ENCODE measurements at regions not wholly inside any gene's neighbourhood (a gene's known extent, or its start where the extent isn't known, plus 50 kb on each side); places are given as distances from the start of the nearest gene placed in this dataset.

- Histone ChIP-seq H3K4me3 (ENCODE audit: low read depth, low read length) (no peak overlapping the region), H3K36me3 (ENCODE audit: control insufficient read depth, insufficient read depth, low read length) (no peaks in the 10 kb centered on the region), H3K27ac (ENCODE audit: insufficient read depth, low read length, poor library complexity, severe bottlenecking) (no peak overlapping the region), H3K4me1 (ENCODE audit: control insufficient read depth, insufficient read depth, low read length, poor library complexity, severe bottlenecking) (no peaks in the 10 kb centered on the region), H3K9me3 (ENCODE audit: control insufficient read depth in 2 of 2, low read length in 2 of 2) (no peaks in the 10 kb centered on the region), H3K27me3 (ENCODE audit: control insufficient read depth, insufficient read depth, low read length) (no peaks in the 10 kb centered on the region)
- ATAC-seq (ENCODE audit: low read depth in 2 of 2) (no peak), DNase-seq (no peak)
- H3K9me3 Mint-ChIP-seq = peaks cover 0 to 17% (median 5%) of the 10 kb centered on the region in 7 donors
- no peak overlapping the region for H3K4me3 Mint-ChIP-seq
- H3K36me3 Mint-ChIP-seq = no peaks in the 10 kb centered on the region
- no peaks in the 10 kb centered on the region for H3K27me3 Mint-ChIP-seq
- no peak overlapping the region for H3K27ac Mint-ChIP-seq
- H3K4me1 Mint-ChIP-seq = no peaks in the 10 kb centered on the region
Measured at GRCh38 chr21:22925032-22925431, 1926.8 kb downstream of the NCAM2 start.

GRCh38 chr21:22927469-22927868, 1929.3 kb downstream of the NCAM2 start:
- no peaks in the 10 kb centered on the region for H3K4me1 ChIP-seq (ENCODE audit: control insufficient read depth, insufficient read depth, low read length, poor library complexity, severe bottlenecking)
- Mint-ChIP-seq H3K27ac (no peak overlapping the region), H3K36me3 (no peaks in the 10 kb centered on the region), H3K4me1 (no peaks in the 10 kb centered on the region), H3K4me3 (no peak overlapping the region), H3K9me3 (peaks cover 1 to 22% (median 4%) of the 10 kb centered on the region in 7 donors), H3K27me3 (no peaks in the 10 kb centered on the region)
- no peaks in the 10 kb centered on the region for H3K27me3 ChIP-seq (ENCODE audit: control insufficient read depth, insufficient read depth, low read length)
- no peaks in the 10 kb centered on the region for H3K36me3 ChIP-seq (ENCODE audit: control insufficient read depth, insufficient read depth, low read length)
- no peak overlapping the region for H3K4me3 ChIP-seq (ENCODE audit: low read depth, low read length)
- DNase-seq (no peak), ATAC-seq (ENCODE audit: low read depth in 2 of 2) (no peak)
- H3K9me3 ChIP-seq (ENCODE audit: control insufficient read depth in 2 of 2, low read length in 2 of 2) = no peaks in the 10 kb centered on the region
- H3K27ac ChIP-seq (ENCODE audit: insufficient read depth, low read length, poor library complexity, severe bottlenecking) = no peak overlapping the region

- Mint-ChIP-seq H3K9me3 (peaks cover 2 to 21% (median 9%) of the 10 kb centered on the region in 7 donors), H3K4me3 (no peak overlapping the region), H3K36me3 (no peaks in the 10 kb centered on the region), H3K4me1 (no peaks in the 10 kb centered on the region), H3K27me3 (no peaks in the 10 kb centered on the region), H3K27ac (no peak overlapping the region)
- ATAC-seq (ENCODE audit: low read depth in 2 of 2) = no peak
- H3K27ac ChIP-seq (ENCODE audit: insufficient read depth, low read length, poor library complexity, severe bottlenecking) = no peak overlapping the region
- no peaks in the 10 kb centered on the region for H3K36me3 ChIP-seq (ENCODE audit: control insufficient read depth, insufficient read depth, low read length)
- peaks cover 0 to 5% of the 10 kb centered on the region in 2 experiments for H3K9me3 ChIP-seq (ENCODE audit: control insufficient read depth in 2 of 2, low read length in 2 of 2)
- H3K4me1 ChIP-seq (ENCODE audit: control insufficient read depth, insufficient read depth, low read length, poor library complexity, severe bottlenecking) = no peaks in the 10 kb centered on the region
- H3K27me3 ChIP-seq (ENCODE audit: control insufficient read depth, insufficient read depth, low read length) = no peaks in the 10 kb centered on the region
- no peak overlapping the region for H3K4me3 ChIP-seq (ENCODE audit: low read depth, low read length)
- DNase-seq = no peak
Measured at GRCh38 chr21:22941779-22942490, 1943.7 kb downstream of the NCAM2 start.

- H3K27ac Mint-ChIP-seq = no peak overlapping the region
- Histone ChIP-seq H3K27me3 (ENCODE audit: control insufficient read depth, insufficient read depth, low read length) (no peaks in the 10 kb centered on the region), H3K36me3 (ENCODE audit: control insufficient read depth, insufficient read depth, low read length) (no peaks in the 10 kb centered on the region), H3K4me1 (ENCODE audit: control insufficient read depth, insufficient read depth, low read length, poor library complexity, severe bottlenecking) (no peaks in the 10 kb centered on the region), H3K9me3 (ENCODE audit: control insufficient read depth in 2 of 2, low read length in 2 of 2) (peaks cover 4% of the 10 kb centered on the region in 2 experiments), H3K27ac (ENCODE audit: insufficient read depth, low read length, poor library complexity, severe bottlenecking) (no peak overlapping the region), H3K4me3 (ENCODE audit: low read depth, low read length) (no peak overlapping the region)
- DNase-seq (no peak), ATAC-seq (ENCODE audit: low read depth in 2 of 2) (no peak)
- H3K4me3 Mint-ChIP-seq = no peak overlapping the region
- H3K9me3 Mint-ChIP-seq = peaks cover 2 to 19% (median 5%) of the 10 kb centered on the region in 7 donors
- H3K4me1 Mint-ChIP-seq = no peaks in the 10 kb centered on the region
- no peaks in the 10 kb centered on the region for H3K36me3 Mint-ChIP-seq
- no peaks in the 10 kb centered on the region for H3K27me3 Mint-ChIP-seq
Measured at GRCh38 chr21:22955559-22955958, 1957.3 kb downstream of the NCAM2 start.

GRCh38 chr21:22961258-22961657, 1963.0 kb downstream of the NCAM2 start:
- Histone ChIP-seq H3K36me3 (ENCODE audit: control insufficient read depth, insufficient read depth, low read length) (no peaks in the 10 kb centered on the region), H3K4me1 (ENCODE audit: control insufficient read depth, insufficient read depth, low read length, poor library complexity, severe bottlenecking) (no peaks in the 10 kb centered on the region), H3K27ac (ENCODE audit: insufficient read depth, low read length, poor library complexity, severe bottlenecking) (no peak overlapping the region), H3K27me3 (ENCODE audit: control insufficient read depth, insufficient read depth, low read length) (no peaks in the 10 kb centered on the region), H3K4me3 (ENCODE audit: low read depth, low read length) (no peak overlapping the region), H3K9me3 (ENCODE audit: control insufficient read depth in 2 of 2, low read length in 2 of 2) (peaks cover 4 to 6% of the 10 kb centered on the region in 2 experiments)
- Mint-ChIP-seq H3K4me1 (no peaks in the 10 kb centered on the region), H3K27ac (no peak overlapping the region), H3K4me3 (no peak overlapping the region), H3K27me3 (no peaks in the 10 kb centered on the region), H3K36me3 (no peaks in the 10 kb centered on the region), H3K9me3 (peaks cover 2 to 20% (median 9%) of the 10 kb centered on the region in 7 donors)
- no peak for DNase-seq
- ATAC-seq (ENCODE audit: low read depth in 2 of 2) = no peak

- no peak overlapping the region for H3K4me3 Mint-ChIP-seq
- peaks cover 0 to 15% (median 7%) of the 10 kb centered on the region in 7 donors for H3K9me3 Mint-ChIP-seq
Measured at GRCh38 chr21:22965455-22966135, 1967.4 kb downstream of the NCAM2 start.

GRCh38 chr21:22981819-22982218, 1983.6 kb downstream of the NCAM2 start:
- Histone ChIP-seq H3K27ac (ENCODE audit: insufficient read depth, low read length, poor library complexity, severe bottlenecking) (no peak overlapping the region), H3K9me3 (ENCODE audit: control insufficient read depth in 2 of 2, low read length in 2 of 2) (peaks cover 3 to 14% of the 10 kb centered on the region in 2 experiments), H3K4me3 (ENCODE audit: low read depth, low read length) (no peak overlapping the region), H3K4me1 (ENCODE audit: control insufficient read depth, insufficient read depth, low read length, poor library complexity, severe bottlenecking) (no peaks in the 10 kb centered on the region), H3K27me3 (ENCODE audit: control insufficient read depth, insufficient read depth, low read length) (no peaks in the 10 kb centered on the region), H3K36me3 (ENCODE audit: control insufficient read depth, insufficient read depth, low read length) (no peaks in the 10 kb centered on the region)
- DNase-seq (no peak), ATAC-seq (ENCODE audit: low read depth in 2 of 2) (no peak)
- Mint-ChIP-seq H3K4me3 (no peak overlapping the region), H3K27me3 (no peaks in the 10 kb centered on the region), H3K4me1 (no peaks in the 10 kb centered on the region), H3K27ac (no peak overlapping the region), H3K36me3 (no peaks in the 10 kb centered on the region), H3K9me3 (peaks cover 0 to 16% (median 7%) of the 10 kb centered on the region in 7 donors)

More at GRCh38 chr21:22965455-22966135, 1967.4 kb downstream of the NCAM2 start:
- H3K4me1 ChIP-seq (ENCODE audit: control insufficient read depth, insufficient read depth, low read length, poor library complexity, severe bottlenecking) = no peaks in the 10 kb centered on the region
- peaks cover 4 to 6% of the 10 kb centered on the region in 2 experiments for H3K9me3 ChIP-seq (ENCODE audit: control insufficient read depth in 2 of 2, low read length in 2 of 2)
- H3K27ac ChIP-seq (ENCODE audit: insufficient read depth, low read length, poor library complexity, severe bottlenecking) = no peak overlapping the region
- no peaks in the 10 kb centered on the region for H3K27me3 ChIP-seq (ENCODE audit: control insufficient read depth, insufficient read depth, low read length)
- H3K4me3 ChIP-seq (ENCODE audit: low read depth, low read length) = no peak overlapping the region
- ATAC-seq (ENCODE audit: low read depth in 2 of 2) (no peak), DNase-seq (no peak)
- Mint-ChIP-seq H3K27me3 (no peaks in the 10 kb centered on the region), H3K36me3 (no peaks in the 10 kb centered on the region), H3K4me1 (no peaks in the 10 kb centered on the region), H3K27ac (peak overlapping the region in 1 of 3 donors; percentile 33)
- no peaks in the 10 kb centered on the region for H3K36me3 ChIP-seq (ENCODE audit: control insufficient read depth, insufficient read depth, low read length)
